ENCODE measurements at regions not wholly inside any gene's neighbourhood (a gene's known extent, or its start where the extent isn't known, plus 50 kb on each side); places are given as distances from the start of the nearest gene placed in this dataset.

- no peak for DNase-seq
These were observed 580.8 kb upstream of the EEF2KMT start for GRCh38 chr16:5678371-5678770.

GRCh38 chr16:5671421-5671820 lies 573.8 kb upstream of the EEF2KMT start:
- DNase-seq, result no peak

DNA sequence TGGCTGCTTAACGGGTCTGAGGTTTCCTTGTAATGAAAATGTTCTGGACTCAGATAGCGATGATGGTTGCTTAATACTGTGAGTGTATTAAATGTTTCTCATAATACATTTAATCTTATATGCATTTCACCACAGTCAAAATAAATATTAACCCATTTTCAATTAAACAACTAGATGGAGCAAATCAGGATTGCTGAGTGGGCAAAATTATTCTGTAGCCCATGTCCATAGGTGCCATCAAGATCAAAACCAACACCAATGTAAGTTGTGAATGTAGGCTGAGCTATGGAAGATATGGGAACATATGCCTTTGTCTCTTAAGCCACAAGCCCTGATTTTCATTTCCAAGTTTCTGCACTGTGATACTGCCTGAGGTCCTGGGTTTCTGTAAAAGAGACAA lies 572.6 kb upstream of the EEF2KMT start:
- DNase-seq, result no peak

- no peak for DNase-seq
These were observed 571.0 kb upstream of the EEF2KMT start for GRCh38 chr16:5668553-5668952.

GRCh38 chr16:5665834-5666233 lies 568.2 kb upstream of the EEF2KMT start:
- DNase-seq, result no peak

DNA sequence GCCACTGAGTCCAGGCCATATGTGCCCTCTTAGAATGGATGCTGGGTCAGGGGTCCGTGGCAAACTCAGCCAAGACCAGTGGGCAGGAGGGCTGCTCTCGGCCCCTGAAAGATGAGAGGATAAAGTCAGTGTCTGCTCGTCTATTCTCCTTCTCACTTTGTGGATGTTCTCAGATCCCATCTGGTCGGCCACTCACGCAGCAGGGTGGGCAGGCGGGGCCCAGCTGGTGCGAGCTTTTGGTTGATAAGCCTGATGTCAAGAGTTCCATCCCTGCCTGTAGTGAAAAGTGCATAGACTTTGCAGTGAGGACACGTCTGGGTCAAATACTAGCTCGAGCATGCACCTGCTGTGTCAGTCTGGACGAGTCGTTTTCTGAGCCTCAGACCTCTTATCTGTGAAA lies 556.2 kb upstream of the EEF2KMT start:
- no peak for DNase-seq

GRCh38 chr16:5653041-5653440 lies 555.4 kb upstream of the EEF2KMT start:
- no peak for DNase-seq

- DNase-seq, result no peak
These were observed 552.5 kb upstream of the EEF2KMT start for GRCh38 chr16:5649762-5650743.

- DNase-seq, result no peak
These were observed 549.5 kb upstream of the EEF2KMT start for GRCh38 chr16:5647051-5647450.

- no peak for DNase-seq
These were observed 546.4 kb upstream of the EEF2KMT start for GRCh38 chr16:5643855-5644531.

GRCh38 chr16:5642436-5642835 lies 544.8 kb upstream of the EEF2KMT start:
- DNase-seq, result no peak

DNA sequence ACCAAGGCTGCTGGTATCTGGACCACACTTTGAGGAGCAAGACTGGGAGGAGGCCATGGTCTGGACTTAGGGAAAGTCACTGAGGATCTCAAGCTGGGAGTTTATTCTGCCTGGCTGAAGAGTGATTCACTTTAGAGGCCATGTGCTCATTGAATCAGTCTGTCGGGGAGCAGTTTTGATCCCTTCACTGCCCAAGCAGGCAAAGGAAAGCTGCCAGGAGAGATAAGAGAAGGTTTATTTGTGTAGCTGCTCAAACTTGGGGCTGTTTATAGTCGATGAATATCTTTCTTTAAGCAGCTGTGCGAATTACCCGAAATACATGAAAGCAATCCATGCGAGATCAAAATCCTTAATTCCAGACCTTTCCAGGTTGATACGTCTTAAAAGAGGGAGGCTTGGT lies 544.4 kb upstream of the EEF2KMT start:
- no peak for DNase-seq

- DNase-seq, result no peak
These were observed 543.3 kb upstream of the EEF2KMT start for GRCh38 chr16:5640883-5641282.

DNA sequence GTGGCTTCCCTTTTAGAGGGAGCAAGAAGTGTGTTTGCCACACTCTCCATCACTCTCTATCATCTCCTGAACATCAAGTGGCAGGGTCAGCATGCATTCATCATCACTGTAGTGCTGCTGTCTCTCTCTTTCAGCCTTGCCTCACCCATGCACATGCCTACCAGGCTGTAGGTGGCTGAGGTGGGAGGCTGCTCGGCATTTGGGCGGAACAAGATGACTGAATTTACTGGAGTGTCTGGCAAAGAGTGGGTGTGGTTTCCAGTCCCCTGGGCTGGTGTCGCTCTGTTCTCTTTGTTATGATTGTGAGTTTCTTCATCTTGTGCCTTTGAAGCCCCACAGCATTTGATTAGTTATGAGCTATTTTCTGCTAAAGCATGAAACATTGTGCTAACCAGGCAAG lies 541.9 kb upstream of the EEF2KMT start:
- no peak for DNase-seq

DNA sequence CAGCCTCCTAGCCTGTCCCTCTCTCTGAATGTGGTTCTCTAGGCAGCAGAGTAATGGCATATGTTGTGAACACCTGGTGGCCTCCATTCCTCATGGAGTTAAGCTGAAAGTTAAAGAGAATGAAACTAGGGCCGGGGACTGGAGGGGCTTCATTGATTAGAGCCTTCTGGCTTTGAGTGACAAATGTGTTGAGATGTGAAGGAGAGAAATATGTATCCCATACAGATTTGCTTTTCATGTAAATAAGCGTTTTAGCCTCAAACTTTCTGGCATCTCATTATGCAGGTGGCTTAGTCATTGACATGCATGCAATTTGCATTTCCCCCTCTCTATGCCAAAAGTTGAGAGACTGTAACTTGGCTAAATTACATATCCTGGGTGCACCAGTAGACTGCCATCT lies 537.7 kb upstream of the EEF2KMT start:
- no peak for DNase-seq

- no peak for DNase-seq
These were observed 537.1 kb upstream of the EEF2KMT start for GRCh38 chr16:5634666-5635180.

DNA sequence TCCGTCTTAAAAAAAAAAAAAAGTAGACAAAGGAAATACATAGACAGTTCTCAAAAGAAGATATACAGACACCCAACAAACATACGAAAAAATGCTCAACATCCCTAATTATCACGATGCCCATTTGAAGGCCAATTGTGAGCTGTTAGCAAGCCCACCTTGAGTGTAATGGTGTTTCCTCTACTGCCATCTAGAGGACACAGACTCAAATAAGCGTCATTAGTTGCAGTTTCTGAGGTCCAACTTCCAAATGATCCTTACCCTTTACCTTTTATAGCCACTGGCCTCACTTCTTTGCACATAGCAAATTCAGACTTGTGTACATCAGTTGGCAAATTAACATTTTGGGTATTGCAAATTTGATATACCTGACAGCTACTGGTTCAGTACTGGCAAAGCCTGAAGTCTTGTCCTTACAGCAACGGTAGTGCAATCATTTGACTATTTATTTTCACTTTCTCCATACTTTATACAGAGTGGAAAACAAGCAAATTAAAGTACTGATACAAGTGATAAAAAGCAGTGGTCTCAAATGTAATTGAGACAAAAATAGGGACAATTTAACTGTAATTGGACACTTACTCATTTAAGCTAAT lies 536.3 kb upstream of the EEF2KMT start:
- DNase-seq, result peak; percentile 4

GRCh38 chr16:5622234-5622884 lies 524.8 kb upstream of the EEF2KMT start:
- no peak for DNase-seq

DNA sequence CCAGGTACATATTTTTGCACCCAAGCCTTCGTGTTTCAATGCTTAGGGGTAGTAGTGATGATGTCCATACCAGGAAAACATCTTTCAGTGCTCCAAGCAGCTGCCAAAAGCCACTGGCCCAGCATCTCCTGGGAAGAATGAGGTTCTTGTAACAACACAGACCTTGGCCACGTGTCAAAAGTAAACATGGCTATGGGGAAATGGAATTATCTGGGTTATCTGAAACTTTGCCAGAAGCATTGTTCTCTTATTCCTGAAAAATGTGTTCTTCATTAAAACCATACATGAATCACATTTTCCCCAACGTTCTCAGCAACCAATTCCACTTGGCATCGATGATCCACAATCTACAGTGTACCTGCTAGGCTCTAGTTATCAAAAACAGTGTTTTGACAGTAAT lies 524.2 kb upstream of the EEF2KMT start:
- DNase-seq, result no peak

DNA sequence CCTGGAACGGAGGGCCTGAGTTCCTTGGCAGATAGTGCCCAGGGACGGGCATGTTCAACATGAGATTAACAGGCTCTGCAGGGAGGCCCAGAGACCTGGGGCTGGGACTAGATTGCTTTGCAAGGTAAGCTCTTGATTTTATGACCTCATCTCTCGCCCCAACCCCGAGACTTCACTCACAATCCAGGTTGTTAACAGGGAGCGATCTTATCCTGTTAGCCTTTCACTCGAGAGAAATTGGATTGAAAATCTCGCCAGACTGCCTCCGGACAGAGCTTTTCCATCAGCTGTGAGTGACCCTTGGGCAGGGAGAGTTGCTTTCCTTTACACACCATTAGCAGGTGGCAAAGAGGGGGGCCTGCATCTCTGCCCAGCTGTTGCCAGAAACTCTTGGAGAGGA lies 521.7 kb upstream of the EEF2KMT start:
- no peak for DNase-seq

DNA sequence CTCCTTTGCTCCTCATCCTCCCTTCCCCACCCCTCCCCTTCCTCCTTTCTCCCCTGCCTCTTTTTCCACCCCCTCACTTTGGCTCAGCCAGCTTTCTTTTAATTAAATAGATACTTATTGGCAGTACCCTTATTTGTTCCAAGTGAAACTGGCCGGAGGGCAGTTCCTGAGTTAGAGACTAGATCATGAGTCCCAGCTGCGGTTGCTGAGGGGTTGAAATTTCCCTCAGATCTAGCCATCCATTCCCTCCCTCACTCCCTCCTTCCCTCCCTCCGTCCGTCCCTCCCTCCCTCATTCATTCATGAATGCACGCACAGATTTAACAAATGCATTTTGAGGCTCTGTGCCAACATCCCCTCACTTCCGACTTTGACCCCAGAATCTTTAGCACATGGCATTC lies 519.2 kb upstream of the EEF2KMT start:
- DNase-seq, result no peak

DNA sequence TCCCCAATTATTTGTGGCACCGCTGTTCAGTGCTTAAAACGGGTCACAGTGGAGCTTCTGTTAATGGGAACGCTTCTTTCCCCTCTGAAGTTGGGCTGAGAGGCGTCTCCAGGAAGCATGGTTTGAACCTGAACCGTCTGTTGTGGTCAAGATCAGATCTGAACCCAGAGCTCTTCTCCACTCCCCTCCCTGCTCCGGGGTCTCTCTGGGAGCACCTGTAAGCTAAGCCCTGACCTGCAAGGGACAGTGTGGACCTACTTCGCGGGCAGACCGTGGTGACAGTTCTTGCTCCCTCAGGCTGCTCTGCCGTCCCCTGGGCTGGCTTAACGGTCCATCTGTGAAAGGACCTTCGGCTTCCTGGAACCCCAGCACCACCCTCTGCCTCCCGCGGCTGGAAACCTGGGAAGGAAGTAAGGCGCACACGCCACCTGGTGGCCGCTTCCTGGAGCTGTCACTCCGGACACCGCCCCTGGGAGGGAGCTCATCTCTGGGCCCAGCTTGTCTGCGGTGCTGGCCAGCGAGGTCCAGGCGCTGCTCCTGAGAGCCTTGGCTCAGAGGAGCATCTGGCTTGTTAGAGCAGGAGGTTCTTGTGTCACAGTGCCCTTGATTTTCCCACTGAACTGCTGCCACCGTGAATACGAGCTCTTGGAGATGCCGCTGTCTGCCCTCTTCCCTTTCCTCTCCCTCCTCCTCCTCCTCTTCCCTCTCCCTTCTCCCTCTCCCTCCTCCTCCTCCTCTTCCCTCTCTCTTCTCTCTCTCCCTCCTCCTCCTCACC lies 518.5 kb upstream of the EEF2KMT start:
- DNase-seq, result no peak
